ENCODE measurements at regions not wholly inside any gene's neighbourhood (a gene's known extent, or its start where the extent isn't known, plus 50 kb on each side); places are given as distances from the start of the nearest gene placed in this dataset.

DNA sequence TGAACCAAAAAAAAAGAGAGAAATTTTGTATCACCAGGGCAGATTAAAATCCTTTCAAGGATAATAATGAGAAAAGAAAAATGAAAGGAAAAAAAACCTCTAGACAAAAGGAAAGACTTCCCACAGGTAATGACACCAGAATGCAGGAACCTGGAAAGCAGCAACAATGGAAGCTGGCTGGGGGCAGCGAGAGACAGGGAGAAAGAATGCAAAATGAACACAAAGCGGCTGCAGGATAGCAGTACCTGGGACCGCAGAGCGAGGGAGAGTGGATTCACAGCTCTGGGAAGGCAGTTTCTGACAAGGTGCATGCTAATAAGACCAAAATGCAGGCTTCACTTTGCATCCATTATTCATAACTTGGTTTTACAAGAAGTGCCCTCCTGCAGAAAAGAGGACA lies 349.0 kb downstream of the SIPA1L2 start:
- Histone ChIP-seq H3K4me3 (no peak overlapping the region), H3K4me1 (peaks cover 0 to 8% (median 0%) of the 10 kb centered on the region in 3 donors), H3K9me3 (no peaks in the 10 kb centered on the region), H3K27ac (no peak overlapping the region), H3K27me3 (no peaks in the 10 kb centered on the region), H3K36me3 (no peaks in the 10 kb centered on the region)
- intact Hi-C loops (cut with DNase I) = no loop called here
- DNase-seq = no peak
- TF ChIP-seq, protein P1, sequence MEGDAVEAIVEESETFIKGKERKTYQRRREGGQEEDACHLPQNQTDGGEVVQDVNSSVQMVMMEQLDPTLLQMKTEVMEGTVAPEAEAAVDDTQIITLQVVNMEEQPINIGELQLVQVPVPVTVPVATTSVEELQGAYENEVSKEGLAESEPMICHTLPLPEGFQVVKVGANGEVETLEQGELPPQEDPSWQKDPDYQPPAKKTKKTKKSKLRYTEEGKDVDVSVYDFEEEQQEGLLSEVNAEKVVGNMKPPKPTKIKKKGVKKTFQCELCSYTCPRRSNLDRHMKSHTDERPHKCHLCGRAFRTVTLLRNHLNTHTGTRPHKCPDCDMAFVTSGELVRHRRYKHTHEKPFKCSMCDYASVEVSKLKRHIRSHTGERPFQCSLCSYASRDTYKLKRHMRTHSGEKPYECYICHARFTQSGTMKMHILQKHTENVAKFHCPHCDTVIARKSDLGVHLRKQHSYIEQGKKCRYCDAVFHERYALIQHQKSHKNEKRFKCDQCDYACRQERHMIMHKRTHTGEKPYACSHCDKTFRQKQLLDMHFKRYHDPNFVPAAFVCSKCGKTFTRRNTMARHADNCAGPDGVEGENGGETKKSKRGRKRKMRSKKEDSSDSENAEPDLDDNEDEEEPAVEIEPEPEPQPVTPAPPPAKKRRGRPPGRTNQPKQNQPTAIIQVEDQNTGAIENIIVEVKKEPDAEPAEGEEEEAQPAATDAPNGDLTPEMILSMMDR (IDR thresholded peaks at IDR 0.05) = no peak
- TF ChIP-seq POLR2A (IDR thresholded peaks at IDR 0.05) = no peak
- 80 to 86% methylated on average over 4 of the region's 4 CpGs for WGBS, 2 donors

DNA sequence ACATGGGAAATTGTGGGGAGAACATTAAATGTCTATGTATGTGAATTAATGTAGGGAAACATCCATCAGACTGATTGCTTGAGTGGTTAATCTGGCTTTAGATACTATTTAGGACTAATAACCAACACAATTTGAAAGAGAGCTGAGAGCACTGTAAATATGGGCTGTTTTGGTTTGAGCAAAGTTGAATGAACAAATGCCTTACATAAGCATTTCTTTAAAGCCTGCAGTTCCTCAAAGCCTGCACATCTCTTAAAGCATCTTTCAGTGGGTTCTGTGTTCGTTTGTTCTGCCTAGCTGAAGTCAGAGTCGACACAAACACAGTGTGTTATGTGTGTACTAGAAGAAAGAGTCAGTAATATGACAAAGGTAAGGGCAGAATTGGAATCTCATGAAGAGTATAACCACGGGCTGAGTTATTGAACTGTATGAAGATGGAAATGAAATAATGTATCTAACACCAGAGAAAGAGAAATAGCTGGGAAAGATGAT lies 350.0 kb downstream of the SIPA1L2 start:
- peaks cover 0 to 13% (median under 1%) of the 10 kb centered on the region in 3 donors for H3K4me1 ChIP-seq
- H3K36me3 ChIP-seq = no peaks in the 10 kb centered on the region
- intact Hi-C loops (cut with DNase I) = no loop called here
- no peak for TF ChIP-seq POLR2A (IDR thresholded peaks at IDR 0.05)
- no peak overlapping the region for H3K4me3 ChIP-seq
- H3K9me3 ChIP-seq = no peaks in the 10 kb centered on the region
- WGBS, 2 donors = 79 to 82% methylated on average over 3 of the region's 3 CpGs
- no peaks in the 10 kb centered on the region for H3K27me3 ChIP-seq
- H3K27ac ChIP-seq = no peak overlapping the region
- DNase-seq = no peak

DNA sequence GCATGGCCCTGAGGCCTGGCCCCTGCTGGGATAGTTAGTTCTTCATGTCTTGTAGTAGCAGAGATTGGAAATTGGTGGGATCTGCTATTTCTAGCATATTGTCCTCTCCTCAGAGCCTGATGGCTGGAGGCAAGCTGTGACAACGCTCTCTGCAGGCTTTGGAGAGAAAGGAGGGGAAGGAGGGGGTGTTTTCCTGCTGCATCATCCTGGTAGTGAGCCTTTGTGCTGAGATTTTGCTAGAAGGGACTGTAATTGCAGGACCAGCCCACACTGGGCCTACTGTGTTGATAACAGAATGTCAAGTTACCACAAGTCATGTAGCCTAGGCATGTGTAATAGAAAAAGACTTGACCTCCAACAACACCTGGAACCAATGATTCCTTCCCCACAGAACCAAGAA lies 351.0 kb downstream of the SIPA1L2 start:
- peaks cover 0 to 23% (median 9%) of the 10 kb centered on the region in 3 donors for H3K4me1 ChIP-seq
- no peak overlapping the region for H3K4me3 ChIP-seq
- H3K27me3 ChIP-seq = no peaks in the 10 kb centered on the region
- intact Hi-C loops (cut with DNase I) = no loop called here
- no peaks in the 10 kb centered on the region for H3K9me3 ChIP-seq
- 50 to 57% methylated on average over 1 of the region's 1 CpG for WGBS, 2 donors
- no peaks in the 10 kb centered on the region for H3K36me3 ChIP-seq
- TF ChIP-seq, protein P1 (IDR thresholded peaks at IDR 0.05) = no peak
- no peak for TF ChIP-seq POLR2A (IDR thresholded peaks at IDR 0.05)
- H3K27ac ChIP-seq = no peak overlapping the region
- DNase-seq = no peak

DNA sequence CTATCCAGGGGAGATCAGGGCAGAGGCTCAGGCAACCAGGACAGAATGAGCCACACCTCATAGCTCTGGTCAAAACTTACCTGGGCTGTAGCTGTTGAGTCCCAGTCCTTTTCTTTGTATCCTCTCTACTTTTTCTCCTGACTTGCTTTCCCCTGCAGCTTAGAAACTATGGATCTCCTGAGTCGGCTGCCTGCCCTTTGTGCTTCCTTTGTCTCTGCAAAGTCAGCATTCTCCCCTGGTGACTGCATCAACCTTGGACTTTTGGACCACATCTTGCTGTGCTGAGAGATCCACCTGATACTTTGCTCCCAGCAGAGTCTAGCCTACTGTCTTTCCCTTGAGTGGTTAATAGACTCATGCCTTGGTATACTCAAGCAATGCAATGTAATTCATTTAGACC lies 353.3 kb downstream of the SIPA1L2 start:
- no peak overlapping the region for H3K4me3 ChIP-seq
- TF ChIP-seq, protein P1 (IDR thresholded peaks at IDR 0.05) = no peak
- TF ChIP-seq POLR2A (IDR thresholded peaks at IDR 0.05) = no peak
- DNase-seq = no peak
- H3K9me3 ChIP-seq = no peaks in the 10 kb centered on the region
- intact Hi-C loops (cut with DNase I) = no loop called here
- H3K4me1 ChIP-seq = peaks cover 0 to 34% (median 20%) of the 10 kb centered on the region in 3 donors
- 83 to 88% methylated on average over 1 of the region's 1 CpG for WGBS, 2 donors
- no peaks in the 10 kb centered on the region for H3K36me3 ChIP-seq
- no peaks in the 10 kb centered on the region for H3K27me3 ChIP-seq
- H3K27ac ChIP-seq = no peak overlapping the region

DNA sequence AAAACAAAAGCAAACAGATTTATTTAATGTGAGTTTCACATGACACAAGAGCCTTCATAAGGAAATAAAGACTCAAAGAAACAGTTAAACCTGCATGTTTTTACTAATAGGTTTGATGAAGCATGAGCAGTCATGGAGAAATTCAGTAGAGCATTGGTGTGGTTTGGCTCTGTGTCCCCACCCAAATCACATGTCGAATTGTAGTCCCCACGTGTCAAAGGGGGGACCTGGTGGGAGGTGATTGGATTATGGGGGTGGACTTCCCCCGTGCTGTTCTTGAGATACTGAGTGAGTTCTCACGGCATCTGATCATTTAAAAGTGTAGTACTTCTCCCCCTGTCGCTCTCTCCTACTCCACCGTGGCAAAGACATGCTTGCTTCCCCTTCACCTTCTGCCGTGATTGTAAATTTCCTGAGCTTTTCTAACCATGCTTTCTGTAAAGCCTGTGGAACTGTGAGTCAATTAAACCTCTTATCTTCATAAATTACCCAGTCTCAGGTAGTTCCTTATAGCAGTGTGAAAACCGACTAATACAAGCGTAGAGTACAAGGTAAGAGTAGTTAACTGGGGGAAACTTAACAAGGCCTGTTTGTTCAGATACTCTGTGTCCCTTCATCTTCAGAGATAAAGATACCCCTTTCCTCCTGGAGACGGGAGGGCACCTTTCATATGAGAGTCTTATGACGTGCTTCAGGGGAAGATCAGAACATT lies 354.8 kb downstream of the SIPA1L2 start:
- Histone ChIP-seq H3K27me3 (no peaks in the 10 kb centered on the region), H3K27ac (no peak overlapping the region), H3K36me3 (no peaks in the 10 kb centered on the region), H3K4me3 (no peak overlapping the region), H3K4me1 (peaks cover 0 to 34% (median 20%) of the 10 kb centered on the region in 3 donors), H3K9me3 (no peaks in the 10 kb centered on the region)
- no peak for DNase-seq
- WGBS, 2 donors = 79 to 82% methylated on average over 8 to 11 of the region's 11 CpGs
- TF ChIP-seq, protein P1 (IDR thresholded peaks at IDR 0.05) = no peak
- TF ChIP-seq POLR2A (IDR thresholded peaks at IDR 0.05) = no peak
- intact Hi-C loops (cut with DNase I) = no loop called here
